Fibroblast of lung (primary cell): ENCODE measurements at regions not wholly inside any gene's neighbourhood (a gene's known extent, or its start where the extent isn't known, plus 50 kb on each side); places are given as distances from the start of the nearest gene placed in this dataset.

Experiments used
- DNase-seq, 2 donors: peaks; one replicate each; pipeline versions ENCODE4 v3.0.0 to v3.0.0-alpha.2; 2010; ENCODE audit warnings: low read depth in 2 of 2
- H2AFZ ChIP-seq: 2 replicates; pipeline ENCODE4 v1.5.1; 2012; ENCODE audit warnings: low read length, control low read depth, inconsistent platforms
- H3K27ac ChIP-seq: 2 replicates; pipeline ENCODE4 v1.5.1; 2011; ENCODE audit warnings: low read length, control low read depth; ENCODE audit not compliant: insufficient read depth
- H3K27me3 ChIP-seq: 2 replicates; pipeline ENCODE4 v1.5.1; 2011; ENCODE audit warnings: mild to moderate bottlenecking, low read length; ENCODE audit not compliant: control insufficient read depth, insufficient read depth
- H3K36me3 ChIP-seq: 2 replicates; pipeline ENCODE4 v1.5.1; 2011; ENCODE audit warnings: low read length; ENCODE audit not compliant: control insufficient read depth, insufficient read depth
- H3K4me1 ChIP-seq: 2 replicates; pipeline ENCODE4 v1.5.1; 2011; ENCODE audit warnings: low read length; ENCODE audit not compliant: control insufficient read depth, insufficient read depth; ENCODE audit errors: extremely low read depth
- H3K4me2 ChIP-seq: 2 replicates; pipeline ENCODE4 v1.5.1; 2011; ENCODE audit warnings: low read length, control low read depth; ENCODE audit not compliant: insufficient read depth; ENCODE audit errors: extremely low read depth
- H3K4me3 ChIP-seq, 4 experiments: fragments of 200-600 bp in 1 of 4; sonication (generic) in 1 of 4; replicated peaks in 1 of 4; 2 replicates each; pipeline ENCODE4 v1.5.1; 2011 to 2016; ENCODE audit warnings: low read length in 4 of 4, low read depth in 3 of 4, mild to moderate bottlenecking in 3 of 4, control low read depth in 2 of 4, inconsistent platforms in 1 of 4, mixed read lengths in 1 of 4; ENCODE audit not compliant: insufficient read depth in 1 of 4; ENCODE audit errors: control extremely low read depth in 1 of 4
- H3K79me2 ChIP-seq: 2 replicates; pipeline ENCODE4 v1.5.1; 2012; ENCODE audit warnings: mild to moderate bottlenecking, low read length, inconsistent platforms; ENCODE audit not compliant: control insufficient read depth, insufficient read depth
- H3K9ac ChIP-seq: 2 replicates; pipeline ENCODE4 v1.5.1; 2011; ENCODE audit warnings: mild to moderate bottlenecking, low read length, control low read depth; ENCODE audit not compliant: insufficient read depth
- H3K9me3 ChIP-seq: 2 replicates; pipeline ENCODE4 v1.5.1; 2012; ENCODE audit warnings: low read depth, low read length; ENCODE audit not compliant: control insufficient read depth, insufficient read depth
- H4K20me1 ChIP-seq: 2 replicates; pipeline ENCODE4 v1.5.1; 2011; ENCODE audit warnings: low read length; ENCODE audit not compliant: control insufficient read depth, insufficient read depth; ENCODE audit errors: extremely low read depth
- CTCF ChIP-seq, 2 donors: IDR thresholded peaks in 1 of 2; conservative IDR thresholded peaks in 1 of 2; 1 replicate in 1 of 2; 2 replicates in 1 of 2; pipeline ENCODE4 v1.5.1; 2011 to 2012; ENCODE audit warnings: low read length in 2 of 2, control low read depth in 1 of 2, inconsistent platforms in 1 of 2, low read depth in 1 of 2, mild to moderate bottlenecking in 1 of 2
- EZH2 ChIP-seq: IDR thresholded peaks from 2 replicates; pipeline ENCODE4 v1.5.1; 2012; ENCODE audit warnings: low read length, control low read depth, mild to moderate bottlenecking; ENCODE audit errors: missing control alignments

- no peak for DNase-seq
- no peak overlapping the region for H2AFZ ChIP-seq
- H3K79me2 ChIP-seq, result no peaks in the 10 kb centered on the region
- TF ChIP-seq EZH2 (no peak), CTCF (conservative IDR thresholded peaks at IDR 0.05 in 1 of 2, IDR thresholded peaks at IDR 0.05 in 1 of 2; ENCODE audit: low read depth in 1 of 2, low read length in 2 of 2) (no peak)
- H3K4me3 ChIP-seq, result no peak overlapping the region
- H3K4me2 ChIP-seq, result no peak overlapping the region
- H3K27ac ChIP-seq, result no peak overlapping the region
- no peaks in the 10 kb centered on the region for H3K27me3 ChIP-seq
- no peaks in the 10 kb centered on the region for H4K20me1 ChIP-seq
- no peaks in the 10 kb centered on the region for H3K4me1 ChIP-seq
- H3K9me3 ChIP-seq, result no peaks in the 10 kb centered on the region
- H3K36me3 ChIP-seq, result no peaks in the 10 kb centered on the region
- H3K9ac ChIP-seq, result no peak overlapping the region
These were observed 944.8 kb downstream of the DTWD2 start for GRCh38 chr5:118043531-118043930.

- H3K9me3 ChIP-seq, result no peaks in the 10 kb centered on the region
- no peaks in the 10 kb centered on the region for H3K79me2 ChIP-seq
- H3K4me2 ChIP-seq, result no peak overlapping the region
- H3K27ac ChIP-seq, result no peak overlapping the region
- peak in 1 of 2 donors; percentile 11 for DNase-seq
- no peak overlapping the region for H3K9ac ChIP-seq
- H3K4me1 ChIP-seq, result no peaks in the 10 kb centered on the region
- no peak overlapping the region for H3K4me3 ChIP-seq
- H3K27me3 ChIP-seq, result no peaks in the 10 kb centered on the region
- TF ChIP-seq EZH2, result no peak
- TF ChIP-seq CTCF (conservative IDR thresholded peaks at IDR 0.05 in 1 of 2, IDR thresholded peaks at IDR 0.05 in 1 of 2; ENCODE audit: low read depth in 1 of 2, low read length in 2 of 2), result peak in 1 of 2 donors; percentile 25
- no peaks in the 10 kb centered on the region for H4K20me1 ChIP-seq
- no peaks in the 10 kb centered on the region for H3K36me3 ChIP-seq
- H2AFZ ChIP-seq, result no peak overlapping the region
These were observed 946.3 kb downstream of the DTWD2 start for GRCh38 chr5:118042076-118042475.

- Histone ChIP-seq H2AFZ (no peak overlapping the region), H3K36me3 (no peaks in the 10 kb centered on the region), H3K4me1 (no peaks in the 10 kb centered on the region), H3K27me3 (no peaks in the 10 kb centered on the region), H4K20me1 (no peaks in the 10 kb centered on the region), H3K9ac (no peak overlapping the region), H3K9me3 (no peaks in the 10 kb centered on the region), H3K4me2 (no peak overlapping the region), H3K4me3 (no peak overlapping the region), H3K79me2 (no peaks in the 10 kb centered on the region), H3K27ac (no peak overlapping the region)
- no peak for TF ChIP-seq CTCF (conservative IDR thresholded peaks at IDR 0.05 in 1 of 2, IDR thresholded peaks at IDR 0.05 in 1 of 2; ENCODE audit: low read depth in 1 of 2, low read length in 2 of 2)
- no peak for TF ChIP-seq EZH2
- no peak for DNase-seq
These were observed 947.9 kb downstream of the DTWD2 start for GRCh38 chr5:118040496-118040895.
